ENCODE measurements at regions not wholly inside any gene's neighbourhood (a gene's known extent, or its start where the extent isn't known, plus 50 kb on each side); places are given as distances from the start of the nearest gene placed in this dataset.

DNA sequence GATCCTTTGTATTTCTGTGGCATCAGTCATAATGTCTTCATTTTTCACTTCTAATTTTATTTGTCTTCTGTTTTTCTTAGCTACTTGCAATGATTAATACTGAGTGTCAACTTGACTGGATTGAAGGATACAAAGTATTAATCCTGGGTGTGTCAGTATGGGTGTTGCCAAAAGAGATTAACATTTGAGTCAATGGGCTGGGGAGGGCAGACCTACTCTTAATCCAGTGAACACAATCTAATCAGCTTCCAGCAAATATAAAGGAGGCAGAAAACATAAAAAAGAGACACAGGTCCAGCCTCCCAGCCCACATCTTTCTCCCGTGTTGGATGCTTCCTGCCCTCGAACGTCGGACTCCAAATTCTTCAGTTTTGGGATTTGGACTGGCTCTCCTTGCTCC lies 640.9 kb upstream of the MIR17HG start:
- no peak for TF ChIP-seq CTCF (IDR thresholded peaks at IDR 0.05)
- no peak for TF ChIP-seq EP300 (IDR thresholded peaks at IDR 0.05)
- no peak for TF ChIP-seq POLR2AphosphoS5 (IDR thresholded peaks at IDR 0.05)
- no peak for TF ChIP-seq POLR2A (IDR thresholded peaks at IDR 0.05)

Data from gastroesophageal sphincter (tissue), 3 donors.